ENCODE measurements at regions not wholly inside any gene's neighbourhood (a gene's known extent, or its start where the extent isn't known, plus 50 kb on each side); places are given as distances from the start of the nearest gene placed in this dataset.

- TF ChIP-seq, protein P1, sequence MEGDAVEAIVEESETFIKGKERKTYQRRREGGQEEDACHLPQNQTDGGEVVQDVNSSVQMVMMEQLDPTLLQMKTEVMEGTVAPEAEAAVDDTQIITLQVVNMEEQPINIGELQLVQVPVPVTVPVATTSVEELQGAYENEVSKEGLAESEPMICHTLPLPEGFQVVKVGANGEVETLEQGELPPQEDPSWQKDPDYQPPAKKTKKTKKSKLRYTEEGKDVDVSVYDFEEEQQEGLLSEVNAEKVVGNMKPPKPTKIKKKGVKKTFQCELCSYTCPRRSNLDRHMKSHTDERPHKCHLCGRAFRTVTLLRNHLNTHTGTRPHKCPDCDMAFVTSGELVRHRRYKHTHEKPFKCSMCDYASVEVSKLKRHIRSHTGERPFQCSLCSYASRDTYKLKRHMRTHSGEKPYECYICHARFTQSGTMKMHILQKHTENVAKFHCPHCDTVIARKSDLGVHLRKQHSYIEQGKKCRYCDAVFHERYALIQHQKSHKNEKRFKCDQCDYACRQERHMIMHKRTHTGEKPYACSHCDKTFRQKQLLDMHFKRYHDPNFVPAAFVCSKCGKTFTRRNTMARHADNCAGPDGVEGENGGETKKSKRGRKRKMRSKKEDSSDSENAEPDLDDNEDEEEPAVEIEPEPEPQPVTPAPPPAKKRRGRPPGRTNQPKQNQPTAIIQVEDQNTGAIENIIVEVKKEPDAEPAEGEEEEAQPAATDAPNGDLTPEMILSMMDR (IDR thresholded peaks at IDR 0.05): no peak
- no peak for TF ChIP-seq POLR2A (IDR thresholded peaks at IDR 0.05)
These were observed 85.4 kb upstream of the HCRTR2 start for GRCh38 chr6:55088902-55089301.

All from testis (tissue), 2 donors.